Peyer's patch (tissue), 4 donors: ENCODE measurements at regions not wholly inside any gene's neighbourhood (a gene's known extent, or its start where the extent isn't known, plus 50 kb on each side); places are given as distances from the start of the nearest gene placed in this dataset.
"Not testable (repeated sequence)": the region's sequence is repeated elsewhere in the genome, so short reads cannot be mapped to it uniquely, and the experiment has no call there.

Experiments used
- POLR2A ChIP-seq, 2 donors: fragments of 450-650 bp; IDR thresholded peaks; one replicate each; pipeline ENCODE4 v1.5.1; 2017; ENCODE audit warnings: antibody characterized with exemption in 2 of 2, mild to moderate bottlenecking in 2 of 2, moderate library complexity in 2 of 2
- TF ChIP-seq, protein P1 (sequence below), 6 experiments: fragments of 450-650 bp in 4 of 6; fragments of 200-600 bp in 2 of 6; sonication (generic) in 1 of 6; IDR thresholded peaks; one replicate each; pipeline ENCODE4 v1.5.1; 2017 to 2019; ENCODE audit warnings: antibody characterized with exemption in 6 of 6, mild to moderate bottlenecking in 3 of 6, moderate library complexity in 1 of 6

DNA sequence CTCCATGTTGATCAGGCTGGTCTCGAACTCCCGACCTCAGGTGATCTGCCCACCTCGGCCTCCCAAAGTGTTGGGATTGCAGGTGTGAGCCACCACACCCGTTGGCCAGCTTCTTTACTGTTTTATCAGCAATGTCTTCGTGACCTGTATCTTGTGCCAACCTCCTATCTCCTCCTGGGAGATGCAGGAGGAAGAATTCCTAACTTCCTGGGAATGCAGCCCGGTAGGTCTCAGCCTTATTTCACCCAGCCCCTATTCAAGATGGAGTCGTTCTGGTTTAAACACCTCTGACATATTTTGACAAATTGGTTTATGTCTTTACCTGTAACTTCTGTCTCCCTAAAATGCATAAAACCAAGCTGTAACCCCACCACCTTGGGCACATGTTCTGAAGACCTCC, 491.3 kb upstream of the AUTS2 start:
- TF ChIP-seq, protein P1, sequence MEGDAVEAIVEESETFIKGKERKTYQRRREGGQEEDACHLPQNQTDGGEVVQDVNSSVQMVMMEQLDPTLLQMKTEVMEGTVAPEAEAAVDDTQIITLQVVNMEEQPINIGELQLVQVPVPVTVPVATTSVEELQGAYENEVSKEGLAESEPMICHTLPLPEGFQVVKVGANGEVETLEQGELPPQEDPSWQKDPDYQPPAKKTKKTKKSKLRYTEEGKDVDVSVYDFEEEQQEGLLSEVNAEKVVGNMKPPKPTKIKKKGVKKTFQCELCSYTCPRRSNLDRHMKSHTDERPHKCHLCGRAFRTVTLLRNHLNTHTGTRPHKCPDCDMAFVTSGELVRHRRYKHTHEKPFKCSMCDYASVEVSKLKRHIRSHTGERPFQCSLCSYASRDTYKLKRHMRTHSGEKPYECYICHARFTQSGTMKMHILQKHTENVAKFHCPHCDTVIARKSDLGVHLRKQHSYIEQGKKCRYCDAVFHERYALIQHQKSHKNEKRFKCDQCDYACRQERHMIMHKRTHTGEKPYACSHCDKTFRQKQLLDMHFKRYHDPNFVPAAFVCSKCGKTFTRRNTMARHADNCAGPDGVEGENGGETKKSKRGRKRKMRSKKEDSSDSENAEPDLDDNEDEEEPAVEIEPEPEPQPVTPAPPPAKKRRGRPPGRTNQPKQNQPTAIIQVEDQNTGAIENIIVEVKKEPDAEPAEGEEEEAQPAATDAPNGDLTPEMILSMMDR (IDR thresholded peaks at IDR 0.05) = not testable (repeated sequence)
- not testable (repeated sequence) for TF ChIP-seq POLR2A (IDR thresholded peaks at IDR 0.05)
